ENCODE measurements at regions not wholly inside any gene's neighbourhood (a gene's known extent, or its start where the extent isn't known, plus 50 kb on each side); places are given as distances from the start of the nearest gene placed in this dataset.

GRCh38 chr12:98224584-98225221 is 290.7 kb upstream of the TMPO start:
- DNase-seq: no peak

DNA sequence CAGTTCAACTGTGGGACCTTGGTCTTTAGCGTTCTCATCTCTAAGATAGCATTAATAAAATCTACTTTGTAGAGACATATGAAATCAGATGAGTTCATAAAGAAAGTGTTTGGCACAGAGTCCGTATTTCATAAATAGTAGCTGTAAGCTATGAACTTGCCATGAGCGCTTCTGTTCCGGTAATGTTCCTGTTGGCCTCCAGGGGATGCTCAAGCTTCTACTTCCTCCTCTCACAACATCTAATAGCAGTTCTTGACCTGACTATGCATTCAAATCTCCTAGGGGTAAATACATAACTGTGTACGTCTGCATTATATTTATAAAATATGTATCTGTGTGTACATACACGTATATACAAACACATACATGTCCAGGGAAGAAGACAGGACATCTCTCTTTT is 288.2 kb upstream of the TMPO start:
- DNase-seq: no peak

DNA sequence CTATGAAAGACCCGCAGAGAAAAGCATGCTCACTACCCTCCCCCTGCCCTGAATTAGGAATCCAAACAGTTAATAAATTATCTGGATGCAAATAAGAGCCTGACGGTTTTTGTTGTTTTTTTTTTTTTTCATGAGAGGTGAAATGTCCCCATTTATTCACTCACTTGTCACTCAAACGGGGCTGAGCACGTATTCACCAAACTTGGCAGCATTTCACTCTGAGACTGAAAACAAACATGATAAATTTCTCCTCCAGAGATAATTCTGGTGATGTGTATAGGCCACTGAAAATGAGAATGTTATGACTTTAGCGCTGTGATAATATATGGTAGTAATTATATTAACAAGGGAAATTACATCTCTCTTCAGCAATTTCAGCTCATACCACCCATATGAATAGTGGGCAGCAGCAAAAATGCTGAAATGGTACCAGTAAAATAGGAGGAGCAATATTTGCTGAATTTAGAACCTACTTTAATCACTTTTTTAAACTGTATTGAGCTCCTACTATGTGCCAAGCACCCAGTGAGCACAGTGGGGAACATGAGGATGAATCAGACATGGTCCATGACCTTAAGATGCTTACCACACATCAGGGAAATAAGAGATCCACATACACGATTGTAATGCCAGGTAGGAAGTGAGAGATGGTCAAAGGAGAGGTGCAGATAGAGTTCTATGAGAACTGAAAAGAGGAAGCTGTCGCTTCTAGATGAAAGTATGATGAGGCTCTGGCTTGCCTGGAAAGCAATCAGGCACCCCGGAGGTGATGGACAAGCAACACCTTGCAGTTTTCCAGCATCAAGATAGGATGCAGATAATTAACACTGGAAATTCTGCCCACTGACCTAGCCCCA is 286.5 kb upstream of the TMPO start:
- no peak for DNase-seq

DNA sequence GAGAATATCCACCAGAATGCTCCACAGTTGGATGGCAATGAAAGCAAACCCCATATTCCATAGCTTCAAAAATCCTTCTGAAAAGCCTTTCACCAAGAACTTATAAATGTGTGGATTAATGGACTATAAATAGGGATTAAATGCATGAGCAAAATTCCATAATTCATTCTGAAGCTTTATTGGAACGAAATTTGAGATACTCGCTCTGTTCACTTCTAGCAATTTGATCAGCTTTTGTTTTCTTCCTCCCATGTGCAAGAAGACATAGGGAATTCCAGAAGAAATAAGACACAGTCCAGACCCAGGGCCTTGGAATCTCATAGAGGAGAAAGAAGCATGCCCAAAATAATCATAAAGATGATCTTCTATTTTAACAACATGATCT is 285.9 kb upstream of the TMPO start:
- DNase-seq: no peak

- DNase-seq: no peak
These were observed 282.5 kb upstream of the TMPO start for GRCh38 chr12:98232753-98233390.

DNA sequence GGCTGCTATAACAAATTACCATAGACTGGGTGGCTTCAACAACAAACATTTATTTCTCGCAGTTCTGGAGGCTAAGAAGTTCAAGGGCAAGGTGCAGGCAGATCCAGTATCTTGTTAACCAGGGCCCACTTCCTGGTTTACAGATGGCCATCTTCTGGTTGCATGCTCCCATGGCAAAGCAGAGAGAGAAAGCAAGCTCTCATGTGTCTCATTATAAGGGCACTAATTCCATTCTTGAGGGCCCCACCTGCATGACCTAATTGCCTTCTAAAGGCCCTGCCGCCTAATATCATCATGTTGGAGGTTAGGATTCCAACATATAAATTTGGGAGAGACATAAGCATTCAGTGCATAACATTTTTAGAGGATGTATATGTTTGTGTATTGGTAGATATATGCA is 280.1 kb upstream of the TMPO start:
- DNase-seq: no peak

DNA sequence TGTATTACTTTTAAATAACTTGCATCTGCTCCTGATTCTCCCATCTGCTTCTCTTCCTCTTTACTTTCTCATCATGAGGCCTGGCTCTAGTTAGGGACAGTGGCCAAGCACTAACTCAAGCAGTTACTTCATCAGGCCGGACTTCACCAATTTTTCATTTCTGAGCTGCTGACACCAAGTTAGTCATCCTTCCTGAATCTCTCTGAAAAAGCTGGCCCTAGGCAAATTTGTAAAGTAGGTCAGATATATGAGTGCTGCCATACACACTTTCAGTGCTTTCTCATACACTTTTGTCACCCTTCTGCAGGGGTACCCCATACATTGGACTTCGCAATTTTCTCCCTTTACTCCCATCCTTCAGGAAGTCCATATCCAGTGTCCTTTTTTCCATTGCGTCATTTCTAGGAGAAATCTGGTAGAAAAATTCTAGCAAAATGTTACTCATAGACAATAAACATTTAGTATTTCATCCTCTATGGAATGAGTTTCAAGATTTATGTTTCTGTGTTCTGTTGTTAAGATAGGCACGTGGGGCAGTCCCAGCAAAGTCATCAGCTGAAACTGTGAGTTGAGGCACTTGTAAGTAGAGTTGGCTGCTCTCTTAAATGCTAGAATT is 276.8 kb upstream of the TMPO start:
- DNase-seq: no peak

DNA sequence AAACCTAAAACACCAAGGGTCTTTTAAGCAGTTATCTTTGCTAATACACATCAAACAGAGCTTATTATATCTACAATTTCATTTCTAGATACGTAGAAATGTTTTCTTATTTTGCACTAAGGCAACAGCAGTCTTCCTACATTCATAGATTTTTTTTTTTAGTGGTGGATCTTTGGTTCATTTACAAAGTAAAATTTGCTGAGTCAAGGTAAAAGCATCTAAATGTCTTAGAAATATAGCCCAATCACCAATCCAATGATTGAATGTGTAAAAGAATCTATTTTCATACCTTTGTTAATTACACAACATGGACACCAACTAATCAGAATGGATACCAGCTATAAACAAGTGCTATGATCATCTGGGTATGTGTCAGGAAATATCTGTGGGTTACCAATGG is 272.2 kb upstream of the TMPO start:
- DNase-seq: no peak

- no peak for DNase-seq
These were observed 271.3 kb upstream of the TMPO start for GRCh38 chr12:98244136-98244535.

DNA sequence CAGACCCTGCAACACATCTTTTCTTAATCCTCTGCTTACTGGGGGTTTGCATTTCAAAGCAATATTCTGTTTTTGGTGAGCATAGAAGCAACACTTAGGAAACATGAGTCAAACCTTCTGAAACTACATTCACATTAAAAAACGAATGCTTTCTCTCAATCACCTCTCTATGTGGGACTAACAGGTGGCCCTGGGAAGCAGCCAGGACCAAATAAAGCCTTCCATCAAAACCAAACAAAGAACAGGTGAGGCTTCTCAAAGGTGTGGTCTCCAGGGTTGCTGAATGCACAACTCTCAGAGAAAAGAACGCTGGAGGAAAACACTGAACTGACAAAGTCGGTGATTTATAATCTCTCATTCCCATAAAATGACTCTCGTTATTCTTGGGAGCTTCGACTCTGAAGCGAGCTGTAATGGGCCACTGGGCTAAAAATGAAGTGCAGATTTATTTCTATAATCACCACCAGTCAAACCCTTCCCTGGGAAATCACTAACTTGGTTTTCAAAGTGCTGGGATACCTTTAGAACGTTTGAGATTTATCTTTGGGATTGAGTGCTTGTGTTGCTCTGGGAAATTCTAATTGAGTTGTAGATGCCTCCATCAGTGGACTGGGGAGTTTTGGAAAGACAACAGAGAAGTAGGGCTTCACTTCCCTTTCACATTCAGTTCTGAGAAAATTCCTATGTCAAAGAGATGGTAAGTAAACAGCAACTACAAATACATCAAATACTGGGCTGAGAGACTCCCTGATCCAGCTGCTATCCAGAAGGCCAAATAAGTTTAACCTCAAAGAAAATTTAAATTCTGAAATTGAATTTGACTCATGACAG is 262.0 kb upstream of the TMPO start:
- peak in 1 of 2 experiments; percentile 25 for DNase-seq

DNA sequence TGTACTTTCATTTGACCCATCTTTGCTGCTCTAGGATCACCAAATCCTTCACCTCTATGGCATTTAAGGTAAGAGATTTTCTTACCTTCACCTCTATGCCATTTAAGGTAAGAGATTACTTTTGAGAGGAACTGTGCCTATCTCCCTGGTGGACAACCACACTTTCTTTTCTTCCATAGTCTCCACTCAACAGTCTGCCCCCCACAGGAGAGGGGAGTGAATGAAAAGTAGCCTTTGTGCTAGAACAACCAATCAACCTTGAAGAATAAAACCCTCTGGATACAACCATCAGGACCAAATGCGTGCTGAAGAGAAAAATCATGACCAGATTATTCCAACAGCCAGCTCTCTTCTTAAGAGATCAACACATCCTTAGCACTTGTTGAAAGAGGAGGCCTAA is 258.6 kb upstream of the TMPO start:
- DNase-seq: no peak

GRCh38 chr12:98259693-98260092 is 255.7 kb upstream of the TMPO start:
- DNase-seq: no peak

- DNase-seq: no peak
These were observed 255.1 kb upstream of the TMPO start for GRCh38 chr12:98260276-98260675.

DNA sequence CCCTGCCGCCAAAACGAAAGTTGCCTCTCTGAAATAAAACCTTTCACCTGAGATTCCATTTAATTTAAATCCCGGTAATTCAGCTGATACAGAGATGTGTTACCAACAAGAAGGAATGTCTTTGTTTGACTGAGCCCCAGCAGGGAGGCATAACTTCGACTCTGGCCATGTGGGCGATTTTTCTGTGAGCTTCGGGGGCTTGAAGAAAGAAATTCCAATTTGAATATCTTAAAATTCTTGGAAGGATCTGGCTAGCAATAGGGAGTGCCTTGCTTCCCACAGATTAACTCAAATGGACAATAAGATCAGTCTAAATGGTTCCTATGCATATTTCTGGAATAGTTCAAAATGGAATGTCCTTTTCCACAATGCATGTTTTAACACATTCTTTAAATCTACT is 252.5 kb upstream of the TMPO start:
- no peak for DNase-seq

DNA sequence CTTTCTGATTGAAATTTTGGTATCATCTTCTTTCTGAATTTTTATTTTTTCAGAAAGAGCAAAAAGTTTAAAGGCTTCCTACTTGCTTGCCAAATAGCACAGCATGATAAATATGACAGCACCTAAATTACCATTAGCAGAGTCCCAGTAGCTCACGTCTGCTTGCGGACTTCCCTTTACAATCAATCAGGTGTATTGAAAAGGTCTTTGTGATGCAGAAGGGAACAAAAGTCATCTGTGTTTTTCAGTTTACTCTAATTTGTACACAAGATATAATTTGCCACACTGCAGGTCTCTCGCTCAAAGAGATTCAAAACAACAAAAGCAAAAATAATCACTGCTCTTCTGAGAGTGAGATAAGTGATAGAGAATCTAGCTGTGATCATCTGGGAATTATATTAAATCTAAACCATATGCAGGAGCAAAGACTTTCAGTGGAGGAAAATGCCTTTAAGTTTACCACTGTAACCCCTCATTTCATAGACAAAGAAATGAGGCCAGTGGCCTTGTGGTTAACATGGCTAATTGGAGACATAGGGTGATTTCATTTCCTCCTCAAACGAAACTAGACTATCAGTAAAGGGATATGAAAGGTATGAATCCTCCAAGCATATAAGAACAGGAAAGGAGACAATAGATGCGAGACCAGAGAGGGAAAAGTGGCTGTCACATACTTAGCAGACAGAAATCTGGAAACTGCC is 240.8 kb upstream of the TMPO start:
- no peak for DNase-seq

GRCh38 chr12:98275131-98275475 is 240.3 kb upstream of the TMPO start:
- DNase-seq: no peak

GRCh38 chr12:98280152-98280551 is 235.2 kb upstream of the TMPO start:
- no peak for DNase-seq

- no peak for DNase-seq
These were observed 234.8 kb upstream of the TMPO start for GRCh38 chr12:98280621-98281020.

GRCh38 chr12:98291828-98292227 is 223.6 kb upstream of the TMPO start:
- no peak for DNase-seq

GRCh38 chr12:98294051-98294805 is 221.2 kb upstream of the TMPO start:
- no peak for DNase-seq

DNA sequence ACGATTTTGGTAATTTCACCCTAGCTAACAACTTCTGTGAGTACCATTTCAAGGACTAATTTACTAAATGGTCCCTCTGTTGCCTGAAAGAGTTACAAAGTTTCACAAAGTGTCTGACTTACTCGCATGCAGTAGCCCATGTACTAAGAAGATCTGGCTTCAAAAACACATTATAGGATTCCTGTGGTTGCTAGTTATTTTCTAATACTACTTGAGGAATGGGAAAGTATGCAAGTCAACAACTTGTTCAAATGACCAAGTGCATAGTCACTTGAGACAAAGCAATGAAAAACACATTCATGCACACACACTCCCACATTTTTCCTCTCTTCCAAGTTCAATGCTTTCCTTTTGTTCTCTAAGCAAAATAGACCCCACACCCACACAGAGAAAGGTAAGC is 219.7 kb upstream of the TMPO start:
- no peak for DNase-seq
